T-helper 1 cell treated with Interleukin-12 subunit alpha and Interleukin-12 subunit beta and Interleukin-4 antibody, amounts not matched to agents 30 μg/mL and 1 μg/mL, for 36 hours (primary cell): ENCODE measurements at regions not wholly inside any gene's neighbourhood (a gene's known extent, or its start where the extent isn't known, plus 50 kb on each side); places are given as distances from the start of the nearest gene placed in this dataset.
"Not testable (repeated sequence)": the region's sequence is repeated elsewhere in the genome, so short reads cannot be mapped to it uniquely, and the experiment has no call there.

Experiments used
- H3K27ac Mint-ChIP-seq: one replicate; pipeline ENCODE4 v1.8.0; 2021; ENCODE audit warnings: mild to moderate bottlenecking, mixed read lengths
- H3K27me3 Mint-ChIP-seq: one replicate; pipeline ENCODE4 v1.8.0; 2021; ENCODE audit warnings: low read depth, mixed read lengths
- H3K36me3 Mint-ChIP-seq: one replicate; pipeline ENCODE4 v1.8.0; 2021; ENCODE audit warnings: low read depth, mixed read lengths
- H3K4me1 Mint-ChIP-seq: one replicate; pipeline ENCODE4 v1.8.0; 2021; ENCODE audit warnings: low read depth, mixed read lengths
- H3K4me3 Mint-ChIP-seq: one replicate; pipeline ENCODE4 v1.8.0; 2021; ENCODE audit warnings: mild to moderate bottlenecking, moderate library complexity, mixed read lengths
- H3K9me3 Mint-ChIP-seq: one replicate; pipeline ENCODE4 v1.8.0; 2021; ENCODE audit warnings: mixed read lengths

DNA sequence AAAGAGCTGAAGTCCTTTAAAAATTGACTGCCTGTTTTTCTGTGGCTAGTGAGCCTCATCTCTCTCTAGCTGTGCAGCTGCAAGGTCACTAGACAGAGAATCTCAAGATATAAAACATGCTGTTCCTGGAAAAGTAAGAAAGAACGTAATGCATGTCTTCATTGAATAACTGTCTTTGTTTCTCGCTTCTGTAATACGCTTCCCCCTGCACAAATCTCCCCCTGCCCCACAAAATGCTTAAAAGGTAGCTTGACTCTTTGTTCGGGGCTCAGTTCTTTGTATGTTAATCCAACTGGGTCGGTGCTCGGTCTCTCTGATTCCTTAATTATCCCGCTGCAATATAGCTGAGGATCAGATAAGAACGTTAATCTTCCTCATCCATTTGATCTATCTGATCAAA lies 1495.9 kb upstream of the DDX18 start:
- not testable (repeated sequence) for H3K27ac Mint-ChIP-seq, H3K36me3 Mint-ChIP-seq, H3K27me3 Mint-ChIP-seq, H3K4me1 Mint-ChIP-seq, H3K4me3 Mint-ChIP-seq
- peaks cover 13% of the 10 kb centered on the region for H3K9me3 Mint-ChIP-seq

DNA sequence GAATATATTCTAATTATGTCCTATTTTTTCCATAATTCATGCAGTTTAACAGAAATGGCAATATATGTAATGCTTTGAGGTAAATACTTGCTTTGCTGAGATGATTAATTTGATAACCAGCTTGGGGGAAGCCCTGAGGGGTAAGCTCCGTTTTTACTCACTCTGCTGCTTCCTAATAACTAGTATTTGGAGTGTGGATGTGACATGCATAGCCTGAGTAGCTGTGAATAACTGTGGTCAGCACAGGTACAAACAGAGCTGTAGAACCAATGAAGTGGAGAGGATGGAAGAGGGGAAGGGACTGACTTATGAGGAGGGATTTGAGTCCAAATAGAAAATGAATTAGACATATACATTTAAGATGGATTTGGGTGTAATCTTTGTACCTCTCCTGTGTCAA lies 1495.5 kb upstream of the DDX18 start:
- no peaks in the 10 kb centered on the region for H3K36me3 Mint-ChIP-seq
- H3K4me3 Mint-ChIP-seq = no peak overlapping the region
- no peaks in the 10 kb centered on the region for H3K4me1 Mint-ChIP-seq
- peaks cover 17% of the 10 kb centered on the region for H3K9me3 Mint-ChIP-seq
- no peak overlapping the region for H3K27ac Mint-ChIP-seq
- no peaks in the 10 kb centered on the region for H3K27me3 Mint-ChIP-seq

DNA sequence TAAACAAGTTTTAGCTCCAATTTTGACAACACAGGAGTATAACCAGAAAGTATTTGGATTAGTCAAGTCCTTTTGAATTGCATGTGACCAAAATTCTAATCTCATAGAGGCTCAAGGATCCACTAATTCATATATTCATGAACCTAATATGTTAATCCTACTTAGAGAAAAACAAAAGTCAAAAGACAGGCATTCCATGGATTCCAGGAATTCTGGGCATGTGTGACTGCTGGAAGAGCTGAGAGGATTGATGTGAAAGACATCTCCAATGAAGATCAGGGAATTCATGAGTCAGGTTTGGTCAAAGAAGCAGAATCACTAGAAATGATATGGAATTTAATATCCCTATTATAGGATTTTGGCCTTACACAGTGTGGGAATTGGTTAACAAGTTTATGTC lies 1494.6 kb upstream of the DDX18 start:
- no peaks in the 10 kb centered on the region for H3K4me1 Mint-ChIP-seq
- no peak overlapping the region for H3K4me3 Mint-ChIP-seq
- H3K9me3 Mint-ChIP-seq = peaks cover 22% of the 10 kb centered on the region
- no peaks in the 10 kb centered on the region for H3K36me3 Mint-ChIP-seq
- no peaks in the 10 kb centered on the region for H3K27me3 Mint-ChIP-seq
- no peak overlapping the region for H3K27ac Mint-ChIP-seq

DNA sequence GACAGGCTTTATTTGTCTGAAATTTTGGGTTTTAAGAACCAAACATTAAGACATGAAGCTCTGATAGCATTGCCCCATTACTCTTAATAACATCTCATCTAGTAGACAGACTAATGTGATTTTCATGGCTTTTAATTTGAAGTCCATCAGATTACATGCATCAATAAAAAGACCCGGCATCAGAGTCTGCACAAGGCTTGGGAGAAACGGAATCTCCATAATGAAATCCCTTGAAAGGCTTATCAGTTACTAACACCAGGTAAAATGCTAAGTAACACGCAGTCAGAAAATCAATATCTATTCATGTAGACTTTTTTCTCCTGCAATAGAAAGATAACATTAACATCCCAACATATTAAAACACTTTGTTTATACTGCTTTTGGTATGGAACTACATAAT lies 1485.2 kb upstream of the DDX18 start:
- Mint-ChIP-seq H3K4me1 (no peaks in the 10 kb centered on the region), H3K9me3 (peaks cover 18% of the 10 kb centered on the region), H3K36me3 (no peaks in the 10 kb centered on the region), H3K27ac (no peak overlapping the region), H3K27me3 (no peaks in the 10 kb centered on the region), H3K4me3 (no peak overlapping the region)

DNA sequence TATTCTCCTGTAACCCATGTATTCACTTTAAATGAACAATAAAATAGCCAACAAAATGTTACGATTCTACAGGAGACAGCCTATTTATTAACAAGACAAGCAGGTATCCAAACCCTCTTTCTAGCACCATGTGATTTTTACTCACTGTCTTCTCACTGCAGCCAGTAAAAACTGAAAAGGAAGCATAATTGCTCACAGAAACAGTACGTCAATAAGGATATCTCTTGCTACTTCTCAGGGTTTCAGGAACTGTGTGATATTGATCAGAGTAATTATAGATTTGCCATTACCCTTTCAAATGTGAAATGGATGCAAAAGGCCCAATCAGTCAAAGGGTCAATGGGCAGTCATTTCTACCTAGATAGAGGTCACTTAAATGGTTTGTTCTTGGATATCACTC lies 1473.8 kb upstream of the DDX18 start:
- H3K27me3 Mint-ChIP-seq = no peaks in the 10 kb centered on the region
- H3K27ac Mint-ChIP-seq = no peak overlapping the region
- no peak overlapping the region for H3K4me3 Mint-ChIP-seq
- no peaks in the 10 kb centered on the region for H3K36me3 Mint-ChIP-seq
- peaks cover 14% of the 10 kb centered on the region for H3K9me3 Mint-ChIP-seq
- no peaks in the 10 kb centered on the region for H3K4me1 Mint-ChIP-seq

DNA sequence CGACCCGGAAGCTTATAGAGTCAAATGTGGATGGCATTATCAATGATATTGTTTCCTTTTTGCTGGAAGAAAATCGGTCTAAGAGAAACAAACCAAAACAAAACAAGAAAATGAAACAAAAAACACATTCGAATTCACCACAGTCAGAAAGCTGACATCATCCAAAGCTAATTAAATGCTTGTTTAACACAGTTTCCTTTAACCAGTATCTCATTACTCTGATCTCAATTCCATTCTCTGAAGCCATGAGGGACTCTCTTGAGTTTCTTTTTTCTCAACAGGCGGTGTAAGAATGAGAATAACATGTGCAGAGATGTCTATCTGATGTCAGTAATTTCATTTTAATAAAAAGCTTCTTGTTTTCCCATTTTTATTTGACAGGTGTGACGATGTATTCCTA lies 1448.3 kb upstream of the DDX18 start:
- Mint-ChIP-seq H3K27me3 (no peaks in the 10 kb centered on the region), H3K4me1 (no peaks in the 10 kb centered on the region), H3K9me3 (peaks cover 27% of the 10 kb centered on the region), H3K36me3 (no peaks in the 10 kb centered on the region), H3K4me3 (no peak overlapping the region), H3K27ac (no peak overlapping the region)

DNA sequence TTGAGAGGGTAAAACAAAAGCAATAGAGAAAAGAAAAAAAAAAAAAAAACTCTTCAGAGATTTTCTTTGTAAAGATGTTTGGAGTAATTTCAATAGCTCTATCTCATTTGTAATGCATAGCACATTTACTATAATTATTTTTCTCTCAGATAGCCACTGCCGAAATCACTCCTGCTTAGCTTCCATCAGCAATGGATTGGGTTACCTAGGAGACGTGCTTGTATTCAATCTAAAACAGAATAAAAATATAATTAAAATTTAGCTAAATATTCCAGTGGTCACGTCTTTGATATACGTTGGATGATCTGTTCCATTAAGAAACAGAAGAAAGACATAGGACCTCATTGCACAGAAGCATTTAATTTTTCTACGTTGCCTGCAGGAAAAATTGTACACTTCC lies 1435.7 kb upstream of the DDX18 start:
- Mint-ChIP-seq H3K27ac (no peak overlapping the region), H3K4me3 (no peak overlapping the region), H3K9me3 (peaks cover 26% of the 10 kb centered on the region), H3K36me3 (no peaks in the 10 kb centered on the region), H3K27me3 (no peaks in the 10 kb centered on the region), H3K4me1 (no peaks in the 10 kb centered on the region)

DNA sequence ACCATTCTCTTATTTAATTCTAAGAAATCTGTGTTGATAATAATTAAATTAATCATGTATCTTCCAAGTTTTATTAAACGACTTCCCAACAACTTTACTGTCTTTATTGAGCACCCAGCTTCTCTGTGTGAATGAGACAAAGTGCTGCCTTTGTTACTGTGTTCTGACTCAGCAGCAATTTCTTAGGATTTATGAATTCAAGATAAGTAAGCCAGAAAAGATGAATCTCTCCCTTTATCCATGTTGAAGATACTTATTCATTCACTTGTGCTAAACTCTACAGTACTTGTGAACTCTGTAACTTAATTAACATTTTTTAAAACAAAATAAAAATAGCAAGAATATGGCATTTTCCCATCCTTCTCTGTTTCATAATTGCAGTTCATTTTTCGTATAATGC lies 1403.3 kb upstream of the DDX18 start:
- peaks cover 48% of the 10 kb centered on the region for H3K9me3 Mint-ChIP-seq
- no peaks in the 10 kb centered on the region for H3K27me3 Mint-ChIP-seq
- no peaks in the 10 kb centered on the region for H3K4me1 Mint-ChIP-seq
- H3K4me3 Mint-ChIP-seq = no peak overlapping the region
- no peak overlapping the region for H3K27ac Mint-ChIP-seq
- peaks cover 2% of the 10 kb centered on the region for H3K36me3 Mint-ChIP-seq

DNA sequence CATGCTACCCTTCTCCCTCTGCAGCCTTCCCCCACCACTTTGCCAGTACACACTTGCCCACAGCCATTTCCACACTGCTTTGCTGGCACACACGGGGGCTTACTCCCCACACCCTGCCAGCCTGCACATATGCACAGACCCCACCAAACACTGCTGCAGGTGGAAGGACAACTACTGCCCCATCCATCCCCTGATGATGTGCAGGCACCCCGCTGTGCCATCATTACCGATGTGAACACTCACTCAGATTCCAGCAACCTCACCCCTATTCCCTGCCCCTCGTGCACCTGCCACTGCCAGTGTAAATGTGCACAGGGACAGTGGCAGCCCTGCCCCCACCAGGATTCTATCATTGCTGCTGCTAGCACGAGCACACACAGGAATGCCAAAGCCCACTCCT lies 1400.8 kb upstream of the DDX18 start:
- no peak overlapping the region for H3K4me3 Mint-ChIP-seq
- H3K36me3 Mint-ChIP-seq = no peaks in the 10 kb centered on the region
- H3K27ac Mint-ChIP-seq = no peak overlapping the region
- no peaks in the 10 kb centered on the region for H3K4me1 Mint-ChIP-seq
- H3K9me3 Mint-ChIP-seq = peaks cover 46% of the 10 kb centered on the region
- H3K27me3 Mint-ChIP-seq = no peaks in the 10 kb centered on the region

DNA sequence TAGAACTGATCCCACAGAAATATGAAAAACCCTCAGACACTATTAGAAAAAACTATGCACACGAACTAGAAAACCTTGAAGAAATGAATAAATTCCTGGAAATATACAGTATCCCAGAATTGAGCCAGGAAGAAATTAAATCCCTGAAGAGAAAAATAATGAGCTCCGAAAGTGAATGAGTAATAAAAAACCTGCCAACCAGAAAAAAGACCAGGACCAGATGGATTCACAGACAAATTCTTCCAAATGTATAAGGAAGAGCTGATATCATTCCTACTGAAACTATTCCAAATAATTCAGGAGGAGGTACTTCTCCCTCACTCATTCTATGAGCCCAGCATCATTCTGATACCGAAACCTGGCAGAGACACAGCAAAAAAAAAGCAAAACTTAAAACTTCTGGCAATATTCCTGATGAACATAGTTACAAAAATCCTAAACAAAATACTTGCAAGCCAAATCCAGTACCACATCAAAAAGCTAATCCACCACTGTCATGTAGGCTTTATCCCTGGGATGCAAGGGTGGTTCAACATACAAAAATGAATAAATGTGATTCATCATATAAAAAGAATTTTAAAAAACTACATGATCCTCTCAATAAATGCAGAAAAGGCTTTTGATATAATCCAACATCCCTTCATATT lies 1397.6 kb upstream of the DDX18 start:
- H3K27ac Mint-ChIP-seq = no peak overlapping the region
- H3K9me3 Mint-ChIP-seq = peaks cover 45% of the 10 kb centered on the region
- H3K27me3 Mint-ChIP-seq = no peaks in the 10 kb centered on the region
- H3K36me3 Mint-ChIP-seq = no peaks in the 10 kb centered on the region
- H3K4me3 Mint-ChIP-seq = no peak overlapping the region
- no peaks in the 10 kb centered on the region for H3K4me1 Mint-ChIP-seq

DNA sequence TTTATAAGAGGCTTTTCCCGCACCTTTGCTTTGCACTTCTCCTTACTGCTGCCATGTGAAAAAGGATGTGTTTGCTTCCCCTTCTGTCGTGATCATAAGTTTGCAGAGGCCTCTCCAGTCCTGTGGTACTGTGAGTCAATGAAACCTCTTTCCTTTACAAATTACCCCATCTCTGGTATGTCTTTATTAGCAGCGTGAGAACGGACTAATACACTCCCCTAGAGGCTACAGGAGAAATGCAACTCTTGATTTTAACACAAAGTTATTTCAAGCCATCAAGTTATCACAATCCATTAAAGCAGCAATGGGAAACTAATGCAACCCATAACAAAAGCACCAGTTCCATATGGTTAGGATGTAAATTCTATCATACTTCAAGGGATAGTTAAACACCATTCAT lies 1378.8 kb upstream of the DDX18 start:
- Mint-ChIP-seq H3K27me3 (no peaks in the 10 kb centered on the region), H3K9me3 (peaks cover 27% of the 10 kb centered on the region), H3K4me1 (no peaks in the 10 kb centered on the region), H3K36me3 (no peaks in the 10 kb centered on the region), H3K27ac (no peak overlapping the region), H3K4me3 (no peak overlapping the region)

DNA sequence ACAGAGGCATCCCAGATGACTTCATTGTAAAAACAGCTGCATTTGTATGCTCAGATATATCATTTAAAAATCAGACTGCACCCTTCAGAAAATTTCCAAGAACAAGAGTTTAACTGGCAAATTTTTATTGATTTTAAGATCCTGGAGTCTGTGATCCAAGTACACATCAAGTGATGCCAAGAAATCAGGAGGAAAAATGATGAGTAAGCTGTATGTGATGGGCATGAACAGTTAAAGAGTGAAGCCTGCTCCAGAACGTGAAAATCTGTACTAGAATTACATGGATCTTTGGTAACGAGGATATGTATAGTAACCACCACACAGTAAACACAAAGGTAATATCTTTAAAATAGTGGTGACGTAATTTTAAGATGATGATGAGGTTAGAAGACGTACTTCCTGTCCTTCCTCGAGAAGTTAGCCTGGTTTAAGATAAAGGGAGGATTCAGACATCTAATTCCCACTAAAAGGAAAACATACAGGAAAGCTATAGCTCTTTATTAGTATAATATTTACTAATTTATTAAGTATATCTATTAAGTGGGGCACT lies 1374.3 kb upstream of the DDX18 start:
- Mint-ChIP-seq H3K4me3 (no peak overlapping the region), H3K36me3 (no peaks in the 10 kb centered on the region), H3K4me1 (no peaks in the 10 kb centered on the region), H3K9me3 (peaks cover 20% of the 10 kb centered on the region), H3K27ac (no peak overlapping the region), H3K27me3 (no peaks in the 10 kb centered on the region)

DNA sequence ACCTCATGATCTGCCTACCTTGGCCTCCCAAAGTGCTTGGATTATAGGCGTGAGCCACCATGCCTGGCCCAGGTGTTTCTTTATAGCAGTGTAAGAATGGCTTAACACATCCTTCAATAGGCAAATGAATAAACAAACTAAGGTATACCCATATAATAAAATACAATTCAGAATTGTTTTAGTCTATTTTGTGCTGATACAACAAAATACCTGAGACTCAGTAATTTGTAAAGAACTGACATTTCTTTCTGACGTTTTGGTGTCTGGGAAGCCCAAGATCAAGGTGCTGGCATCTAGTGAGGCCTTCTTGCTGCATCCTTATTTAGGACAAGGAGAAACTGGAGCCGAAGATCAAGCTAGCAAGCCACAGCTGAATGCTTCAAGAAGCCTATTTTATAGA lies 1372.1 kb upstream of the DDX18 start:
- Mint-ChIP-seq H3K4me1 (no peaks in the 10 kb centered on the region), H3K27ac (no peak overlapping the region), H3K4me3 (no peak overlapping the region), H3K9me3 (peaks cover 21% of the 10 kb centered on the region), H3K27me3 (no peaks in the 10 kb centered on the region), H3K36me3 (no peaks in the 10 kb centered on the region)

DNA sequence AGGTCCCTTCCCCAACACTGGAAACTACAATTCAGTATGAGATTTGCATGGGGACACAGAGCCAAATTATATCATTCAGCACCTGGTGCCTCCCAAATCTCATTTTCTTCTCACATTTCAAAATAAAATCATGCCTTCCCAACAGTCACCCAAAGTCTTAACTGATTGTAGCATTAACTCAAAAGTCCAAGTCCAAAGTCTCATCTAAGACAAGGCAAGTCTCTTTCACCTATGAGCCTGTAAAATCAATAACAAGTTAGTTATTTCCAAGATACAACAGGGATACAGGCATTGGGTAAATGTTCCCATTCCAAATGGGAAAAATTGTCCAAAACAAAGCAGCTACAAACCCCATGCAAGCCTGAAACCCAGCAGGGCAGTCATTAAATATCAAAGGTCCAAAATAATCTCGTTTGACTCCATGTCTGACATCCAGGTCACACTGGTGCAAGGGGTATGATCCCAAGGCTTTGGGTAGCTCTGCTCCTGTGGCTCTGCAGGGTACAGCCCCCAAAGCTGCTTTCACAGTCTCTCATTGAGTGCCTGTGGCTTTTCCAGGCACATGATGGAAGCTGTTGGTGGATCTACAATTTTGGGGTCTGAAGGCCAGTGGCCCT lies 1370.1 kb upstream of the DDX18 start:
- H3K27me3 Mint-ChIP-seq = no peaks in the 10 kb centered on the region
- H3K4me3 Mint-ChIP-seq = no peak overlapping the region
- H3K9me3 Mint-ChIP-seq = peaks cover 14% of the 10 kb centered on the region
- no peak overlapping the region for H3K27ac Mint-ChIP-seq
- no peaks in the 10 kb centered on the region for H3K4me1 Mint-ChIP-seq
- H3K36me3 Mint-ChIP-seq = no peaks in the 10 kb centered on the region

DNA sequence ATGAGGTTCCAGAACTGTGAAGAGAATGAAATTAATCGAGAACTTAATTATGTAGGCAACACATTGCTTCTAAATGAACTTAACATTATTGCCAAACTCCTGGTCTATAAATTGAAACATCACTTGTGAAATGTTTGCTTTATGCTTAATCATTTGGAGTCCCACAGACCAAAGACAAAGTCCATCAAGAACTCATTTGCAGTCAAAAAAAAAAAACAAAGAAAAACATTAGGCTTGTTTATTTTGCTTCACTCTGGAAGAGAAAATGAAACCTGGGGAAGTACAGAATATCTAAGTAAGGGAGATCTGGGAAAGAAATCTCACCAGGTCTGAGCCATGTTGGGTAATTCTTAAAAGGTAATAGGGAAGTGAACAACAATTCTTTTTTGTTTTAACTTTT lies 1363.5 kb upstream of the DDX18 start:
- no peaks in the 10 kb centered on the region for H3K27me3 Mint-ChIP-seq
- H3K4me3 Mint-ChIP-seq = no peak overlapping the region
- no peak overlapping the region for H3K27ac Mint-ChIP-seq
- peaks cover 17% of the 10 kb centered on the region for H3K9me3 Mint-ChIP-seq
- no peaks in the 10 kb centered on the region for H3K4me1 Mint-ChIP-seq
- H3K36me3 Mint-ChIP-seq = no peaks in the 10 kb centered on the region
